GM06990 (cell line): ENCODE measurements at regions not wholly inside any gene's neighbourhood (a gene's known extent, or its start where the extent isn't known, plus 50 kb on each side); places are given as distances from the start of the nearest gene placed in this dataset.

Source experiments
- DNase-seq: peaks from one replicate; pipeline ENCODE4 v3.0.0-alpha.2; 2011; ENCODE audit not compliant: insufficient read length; ENCODE audit errors: extremely low read depth
- H3K27me3 ChIP-seq: replicated peaks from 2 replicates; pipeline ENCODE4 v1.6.0; 2011; ENCODE audit warnings: low read length; ENCODE audit not compliant: control insufficient read depth, insufficient read depth
- H3K36me3 ChIP-seq: 2 replicates; pipeline ENCODE4 v1.5.1; 2011; ENCODE audit warnings: low read length; ENCODE audit not compliant: control insufficient read depth, insufficient read depth
- H3K4me3 ChIP-seq: replicated peaks from 2 replicates; pipeline ENCODE4 v1.5.1; 2011; ENCODE audit warnings: low read depth, mild to moderate bottlenecking, control low read depth, low read length
- TF ChIP-seq, protein P1 (sequence below): IDR thresholded peaks from 2 replicates; pipeline ENCODE4 v1.5.1; 2011; ENCODE audit warnings: low read length, control low read depth, mild to moderate bottlenecking, inconsistent platforms; ENCODE audit not compliant: insufficient read depth, poor library complexity, severe bottlenecking

DNA sequence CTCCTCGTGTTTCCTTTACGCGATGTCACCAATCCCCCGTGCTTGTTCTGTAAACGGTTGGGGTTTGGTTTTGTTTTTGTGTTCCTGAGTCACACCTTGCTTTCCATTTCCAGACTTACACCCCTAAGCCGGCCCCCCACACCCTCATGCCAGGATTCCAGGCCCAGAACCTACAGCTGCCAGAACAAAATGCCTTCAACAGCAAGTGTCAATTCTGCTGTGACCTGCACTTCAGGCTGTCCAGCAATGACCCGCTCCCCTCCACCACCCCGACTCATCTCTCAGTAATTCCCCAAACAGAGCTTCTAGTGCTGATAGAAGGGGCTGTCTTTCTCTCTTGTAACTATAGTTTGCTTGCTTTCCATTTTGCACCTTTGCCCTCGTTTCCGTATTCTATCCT is 722.1 kb upstream of the CELF2 start:
- no peak for DNase-seq
- Histone ChIP-seq H3K4me3 (no peak overlapping the region), H3K36me3 (no peaks in the 10 kb centered on the region), H3K27me3 (no peaks in the 10 kb centered on the region)
- TF ChIP-seq, protein P1, sequence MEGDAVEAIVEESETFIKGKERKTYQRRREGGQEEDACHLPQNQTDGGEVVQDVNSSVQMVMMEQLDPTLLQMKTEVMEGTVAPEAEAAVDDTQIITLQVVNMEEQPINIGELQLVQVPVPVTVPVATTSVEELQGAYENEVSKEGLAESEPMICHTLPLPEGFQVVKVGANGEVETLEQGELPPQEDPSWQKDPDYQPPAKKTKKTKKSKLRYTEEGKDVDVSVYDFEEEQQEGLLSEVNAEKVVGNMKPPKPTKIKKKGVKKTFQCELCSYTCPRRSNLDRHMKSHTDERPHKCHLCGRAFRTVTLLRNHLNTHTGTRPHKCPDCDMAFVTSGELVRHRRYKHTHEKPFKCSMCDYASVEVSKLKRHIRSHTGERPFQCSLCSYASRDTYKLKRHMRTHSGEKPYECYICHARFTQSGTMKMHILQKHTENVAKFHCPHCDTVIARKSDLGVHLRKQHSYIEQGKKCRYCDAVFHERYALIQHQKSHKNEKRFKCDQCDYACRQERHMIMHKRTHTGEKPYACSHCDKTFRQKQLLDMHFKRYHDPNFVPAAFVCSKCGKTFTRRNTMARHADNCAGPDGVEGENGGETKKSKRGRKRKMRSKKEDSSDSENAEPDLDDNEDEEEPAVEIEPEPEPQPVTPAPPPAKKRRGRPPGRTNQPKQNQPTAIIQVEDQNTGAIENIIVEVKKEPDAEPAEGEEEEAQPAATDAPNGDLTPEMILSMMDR: no peak

DNA sequence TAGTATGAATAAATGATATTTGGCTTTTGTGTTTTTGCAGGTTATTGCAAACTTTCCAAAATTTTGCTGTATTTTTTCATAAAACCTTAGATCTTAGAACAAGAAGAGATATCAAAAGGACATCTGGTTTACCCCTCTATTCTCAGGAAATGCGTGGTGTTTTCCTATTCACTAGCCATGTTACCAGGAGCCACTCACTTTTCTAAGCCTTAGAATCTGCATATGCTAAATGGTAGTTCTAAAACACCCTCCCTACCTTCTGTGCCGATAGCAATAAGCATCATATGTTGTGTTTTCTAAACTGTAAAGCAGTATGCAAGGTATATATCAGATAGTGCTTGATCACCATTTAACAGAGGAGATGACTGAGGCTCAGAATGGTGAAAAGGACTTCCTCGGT is 715.0 kb upstream of the CELF2 start:
- DNase-seq: no peak
- TF ChIP-seq, protein P1: no peak
- Histone ChIP-seq H3K36me3 (no peaks in the 10 kb centered on the region), H3K27me3 (no peaks in the 10 kb centered on the region), H3K4me3 (no peak overlapping the region)

DNA sequence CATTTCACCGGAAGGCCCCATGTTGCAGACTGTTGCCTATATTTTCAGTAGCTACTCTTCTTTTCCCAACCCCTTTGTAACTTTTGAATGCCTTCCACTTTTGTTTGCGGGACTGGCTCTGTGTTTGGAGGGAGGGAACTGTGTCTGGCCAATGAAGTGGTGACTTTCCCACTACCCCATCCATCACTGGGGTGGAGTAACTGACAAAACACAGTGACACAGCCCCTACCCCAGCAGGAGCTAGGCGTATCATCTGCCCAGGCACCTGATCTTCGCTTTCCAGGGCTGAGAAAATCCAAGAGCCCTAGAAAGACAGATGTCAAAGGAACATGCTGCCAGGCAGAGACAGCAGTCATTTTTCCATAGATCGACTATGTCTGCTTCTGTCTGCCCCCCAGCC is 710.6 kb upstream of the CELF2 start:
- DNase-seq: no peak
- no peaks in the 10 kb centered on the region for H3K27me3 ChIP-seq
- H3K4me3 ChIP-seq: no peak overlapping the region
- TF ChIP-seq, protein P1: no peak
- H3K36me3 ChIP-seq: no peaks in the 10 kb centered on the region

DNA sequence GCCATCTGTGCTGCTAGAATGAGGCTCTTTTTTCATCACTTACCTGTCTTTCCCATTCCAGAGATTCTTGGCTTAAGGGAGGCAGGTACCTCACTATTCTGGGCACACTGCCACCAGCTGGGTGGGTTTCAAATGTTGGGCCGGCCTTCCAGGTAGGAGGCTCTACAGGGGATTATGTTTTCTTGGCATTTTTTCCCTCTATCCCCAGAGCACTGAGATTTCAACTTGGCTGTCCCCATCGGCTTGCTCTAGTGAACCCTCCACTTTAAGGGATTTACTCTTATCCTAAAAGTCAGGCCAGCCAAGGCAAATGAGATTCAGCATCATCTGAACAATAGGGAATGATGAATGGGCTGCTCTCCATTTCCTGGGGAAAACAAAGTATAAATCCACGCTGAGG is 710.1 kb upstream of the CELF2 start:
- Histone ChIP-seq H3K36me3 (no peaks in the 10 kb centered on the region), H3K27me3 (no peaks in the 10 kb centered on the region), H3K4me3 (no peak overlapping the region)
- TF ChIP-seq, protein P1: no peak
- no peak for DNase-seq

DNA sequence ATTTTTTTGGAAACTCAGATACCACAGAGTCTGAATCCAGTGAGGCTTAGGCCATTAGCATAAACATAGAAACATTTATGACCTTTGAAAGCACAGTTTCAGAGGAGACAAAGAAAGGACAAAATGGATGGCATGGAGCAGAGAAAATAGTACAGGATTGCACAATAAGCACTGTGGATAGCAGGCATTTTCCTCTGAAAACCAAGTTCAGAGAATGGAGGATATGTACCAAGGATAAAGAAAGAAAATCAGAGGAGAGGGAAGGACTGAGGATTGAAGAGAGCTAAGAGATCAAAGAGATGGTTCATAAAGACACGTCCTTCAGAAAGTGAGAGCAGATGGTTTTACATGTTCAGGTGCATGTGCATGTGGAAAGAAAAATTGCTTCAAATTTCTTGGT is 707.2 kb upstream of the CELF2 start:
- H3K4me3 ChIP-seq: no peak overlapping the region
- no peak for DNase-seq
- no peaks in the 10 kb centered on the region for H3K36me3 ChIP-seq
- H3K27me3 ChIP-seq: no peaks in the 10 kb centered on the region
- TF ChIP-seq, protein P1: no peak

DNA sequence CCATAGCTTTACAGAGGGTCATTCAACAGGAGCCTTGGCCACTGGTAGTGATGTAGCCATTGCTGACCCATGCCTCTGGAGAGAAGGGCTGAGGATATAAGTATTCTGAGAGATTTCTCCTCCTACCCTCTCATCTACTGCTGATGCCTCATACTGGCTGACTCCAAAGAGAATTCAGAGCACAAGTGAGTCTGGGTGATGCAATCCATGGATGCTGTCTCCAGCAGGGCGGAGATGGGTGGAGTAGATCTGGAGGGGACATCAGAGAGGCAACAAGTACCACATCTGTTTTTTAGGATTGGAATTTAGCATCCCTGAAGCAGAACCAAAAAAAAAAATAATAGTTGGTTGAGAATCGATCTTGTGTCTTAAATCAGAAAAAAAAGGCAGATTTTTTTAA is 705.7 kb upstream of the CELF2 start:
- no peak for DNase-seq
- H3K36me3 ChIP-seq: no peaks in the 10 kb centered on the region
- no peaks in the 10 kb centered on the region for H3K27me3 ChIP-seq
- TF ChIP-seq, protein P1: no peak
- H3K4me3 ChIP-seq: no peak overlapping the region
